ENCODE measurements at regions not wholly inside any gene's neighbourhood (a gene's known extent, or its start where the extent isn't known, plus 50 kb on each side); places are given as distances from the start of the nearest gene placed in this dataset.

GRCh38 chr1:73065339-73066041 is 783.2 kb upstream of the NEGR1 start:
- TF ChIP-seq POLR2A (IDR thresholded peaks at IDR 0.05; ENCODE audit: low read depth, low read length) (no peak), POLR2AphosphoS5 (IDR thresholded peaks at IDR 0.05; ENCODE audit: low read depth, low read length) (no peak), TAF1 (IDR thresholded peaks at IDR 0.05; ENCODE audit: low read depth, low read length) (no peak)
